Right ventricle myocardium inferior (tissue), 1 donor: ENCODE measurements at regions not wholly inside any gene's neighbourhood (a gene's known extent, or its start where the extent isn't known, plus 50 kb on each side); places are given as distances from the start of the nearest gene placed in this dataset.

Source experiments
- ATAC-seq: fragments of 200-7000 bp; cut with Tn5 transposase; one replicate; pipeline ENCODE4 v1.9.1; 2020; ENCODE audit warnings: mild to moderate bottlenecking, moderate library complexity
- DNase-seq: peaks from one replicate; pipeline ENCODE4 v3.0.0; 2021; ENCODE audit errors: missing footprints
- intact Hi-C: fragments of 100-400 bp; cut with DNase I; formaldehyde crosslinking; loops from one replicate; pipeline ENCODE4 v1.11.0; 2022
- donor health status: DM: no; HTN: yes; CAD: no; lungs with severe emphysema.

- no peak for DNase-seq
- intact Hi-C loops: no loop called here
- no peak for ATAC-seq
These were observed 162.9 kb upstream of the NBEA start for GRCh38 chr13:34779171-34779570.

GRCh38 chr13:34793301-34793700, 148.8 kb upstream of the NBEA start:
- intact Hi-C loops: no loop called here
- ATAC-seq: no peak

GRCh38 chr13:34803756-34804155, 138.3 kb upstream of the NBEA start:
- DNase-seq (no peak), ATAC-seq (no peak)
- intact Hi-C loops: no loop called here

More at GRCh38 chr13:34793301-34793700, 148.8 kb upstream of the NBEA start:
- DNase-seq: no peak

GRCh38 chr13:34805347-34805746, 136.7 kb upstream of the NBEA start:
- intact Hi-C loops: no loop called here
- ATAC-seq (no peak), DNase-seq (no peak)

- DNase-seq: no peak
- intact Hi-C loops: no loop called here
- ATAC-seq: no peak
These were observed 133.4 kb upstream of the NBEA start for GRCh38 chr13:34808649-34809048.

- ATAC-seq: no peak
- no peak for DNase-seq
- intact Hi-C loops: no loop called here
These were observed 131.1 kb upstream of the NBEA start for GRCh38 chr13:34810996-34811395.

- intact Hi-C loops: no loop called here
- ATAC-seq: no peak
- no peak for DNase-seq
These were observed 126.5 kb upstream of the NBEA start for GRCh38 chr13:34815526-34815925.

GRCh38 chr13:34816245-34816884, 125.7 kb upstream of the NBEA start:
- DNase-seq (no peak), ATAC-seq (no peak)
- intact Hi-C loops: no loop called here

GRCh38 chr13:34816908-34817665, 125.0 kb upstream of the NBEA start:
- ATAC-seq (no peak), DNase-seq (no peak)
- intact Hi-C loops: no loop called here

- intact Hi-C loops: no loop called here
- ATAC-seq (no peak), DNase-seq (no peak)
These were observed 119.4 kb upstream of the NBEA start for GRCh38 chr13:34822650-34823049.

GRCh38 chr13:34826432-34826831, 115.6 kb upstream of the NBEA start:
- no peak for DNase-seq
- intact Hi-C loops: no loop called here
- no peak for ATAC-seq

GRCh38 chr13:34833562-34834182, 108.4 kb upstream of the NBEA start:
- intact Hi-C loops: no loop called here
- no peak for DNase-seq

GRCh38 chr13:34842466-34842865, 99.6 kb upstream of the NBEA start:
- ATAC-seq (no peak), DNase-seq (no peak)
- intact Hi-C loops: no loop called here

More at GRCh38 chr13:34833562-34834182, 108.4 kb upstream of the NBEA start:
- ATAC-seq: no peak

- intact Hi-C loops: no loop called here
- ATAC-seq: no peak
- DNase-seq: no peak
These were observed 94.3 kb upstream of the NBEA start for GRCh38 chr13:34847766-34848165.

GRCh38 chr13:34849406-34849805, 92.7 kb upstream of the NBEA start:
- ATAC-seq (no peak), DNase-seq (no peak)
- intact Hi-C loops: no loop called here

- intact Hi-C loops: no loop called here
- ATAC-seq: no peak
- no peak for DNase-seq
These were observed 88.9 kb upstream of the NBEA start for GRCh38 chr13:34853161-34853560.

- DNase-seq: no peak
- intact Hi-C loops: no loop called here
- ATAC-seq: no peak
These were observed 84.3 kb upstream of the NBEA start for GRCh38 chr13:34857558-34858325.

- ATAC-seq (no peak), DNase-seq (no peak)
- intact Hi-C loops: no loop called here
These were observed 79.8 kb upstream of the NBEA start for GRCh38 chr13:34862311-34862710.

GRCh38 chr13:34862716-34863115, 79.4 kb upstream of the NBEA start:
- DNase-seq: no peak
- no peak for ATAC-seq
- intact Hi-C loops: no loop called here
